Urinary bladder (tissue), 3 donors: ENCODE measurements at regions not wholly inside any gene's neighbourhood (a gene's known extent, or its start where the extent isn't known, plus 50 kb on each side); places are given as distances from the start of the nearest gene placed in this dataset.

Source experiments
- DNase-seq: peaks from one replicate; pipeline ENCODE4 v3.0.0-alpha.2; 2015; ENCODE audit errors: extremely low spot score
- H3K27ac ChIP-seq: one replicate; pipeline ENCODE4 v1.5.1; 2013; ENCODE audit warnings: low read depth, mild to moderate bottlenecking, moderate library complexity
- H3K36me3 ChIP-seq: one replicate; pipeline ENCODE4 v1.6.1; 2013; ENCODE audit warnings: mild to moderate bottlenecking, moderate library complexity; ENCODE audit not compliant: insufficient read depth
- H3K4me1 ChIP-seq: one replicate; pipeline ENCODE4 v1.6.1; 2013; ENCODE audit warnings: mild to moderate bottlenecking, moderate library complexity; ENCODE audit not compliant: insufficient read depth
- H3K4me3 ChIP-seq: one replicate; pipeline ENCODE4 v1.5.1; 2013; ENCODE audit warnings: low read depth, low read length
- WGBS: extraction: QIAGEN DNeasy Blood & Tissue Kit; methylation state at CpG from one replicate; pipeline ENCODE4 v1.1.7; 2013; 5-methylcytosine and 5-hydroxymethylcytosine counted together
- donor health status: healthy with polysubstance abuse.
- donor health status: healthy.

DNA sequence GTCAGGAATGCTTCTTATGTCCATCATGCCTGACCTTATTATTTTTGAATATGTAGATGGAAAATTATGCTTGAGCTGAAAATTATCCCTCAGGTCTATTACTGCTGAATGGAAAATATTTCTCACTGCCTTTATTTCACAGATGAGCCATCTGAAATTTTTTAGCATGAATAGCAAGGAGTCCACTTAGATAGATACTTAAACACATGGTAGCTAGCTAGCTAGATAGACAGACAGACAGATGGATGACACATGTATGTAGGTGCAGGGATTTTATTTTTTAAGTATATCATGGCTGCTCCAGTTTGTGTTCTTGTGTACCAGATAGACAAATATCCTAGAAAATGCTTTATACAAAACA, 645.0 kb downstream of the MMUT start:
- H3K36me3 ChIP-seq = no peaks in the 10 kb centered on the region
- H3K27ac ChIP-seq = no peak overlapping the region
- H3K4me1 ChIP-seq = no peaks in the 10 kb centered on the region
- H3K4me3 ChIP-seq = no peak overlapping the region
- DNase-seq = no peak

DNA sequence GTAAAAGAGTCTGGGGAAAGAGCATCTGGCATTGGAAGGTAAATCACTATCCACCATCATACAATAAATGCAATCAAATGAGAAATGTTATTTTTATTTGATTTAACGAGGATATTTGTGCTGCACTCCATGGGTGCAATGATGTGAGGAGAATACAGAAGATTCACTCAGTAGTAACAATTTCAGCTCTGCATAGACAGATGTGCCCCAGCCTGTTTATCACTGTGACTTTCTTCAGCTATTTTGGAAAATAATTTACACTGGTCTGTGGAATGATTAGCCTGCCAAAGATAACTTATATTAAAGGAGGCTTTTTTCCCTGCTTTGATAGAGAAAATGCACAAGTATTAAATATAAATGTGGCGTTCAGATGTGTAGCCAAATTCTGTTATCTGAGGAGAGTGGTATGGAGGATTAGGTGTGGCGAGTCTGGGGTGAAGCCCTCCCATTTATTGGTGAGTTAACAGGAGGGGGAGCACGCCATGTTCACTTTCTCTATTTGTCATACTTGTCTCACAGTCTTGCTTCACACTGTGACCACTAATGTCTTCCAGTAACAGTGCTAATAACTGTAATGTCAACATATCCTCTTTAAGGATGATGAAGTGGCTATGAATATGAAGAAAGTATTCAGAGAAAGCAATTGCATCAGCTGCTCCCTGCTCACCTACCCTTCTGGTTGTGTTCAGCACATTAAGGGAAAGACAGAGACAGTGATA, 645.6 kb downstream of the MMUT start:
- H3K4me1 ChIP-seq = no peaks in the 10 kb centered on the region
- H3K4me3 ChIP-seq = no peak overlapping the region
- H3K36me3 ChIP-seq = no peaks in the 10 kb centered on the region
- no peak for DNase-seq
- WGBS = 50% methylated on average over 4 of the region's 4 CpGs
- H3K27ac ChIP-seq = no peak overlapping the region

DNA sequence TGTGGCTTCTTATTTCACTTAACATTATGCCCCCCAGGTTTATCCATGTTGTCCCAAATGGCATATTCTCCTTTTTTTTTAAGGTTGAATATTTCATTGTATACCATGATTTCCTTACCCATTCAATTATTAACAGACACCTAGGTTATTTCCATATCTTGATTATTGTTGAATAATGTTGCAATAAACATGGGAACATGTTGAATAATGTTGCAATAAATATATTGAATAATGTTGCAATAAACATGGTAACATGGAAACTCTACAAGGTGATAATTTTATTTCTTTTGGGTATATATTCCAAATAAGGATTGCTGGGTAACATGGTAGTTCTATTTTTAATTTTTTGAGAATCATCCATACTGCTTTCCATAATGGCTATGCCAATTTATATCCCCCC, 648.1 kb downstream of the MMUT start:
- Histone ChIP-seq H3K4me3 (no peak overlapping the region), H3K27ac (no peak overlapping the region), H3K36me3 (no peaks in the 10 kb centered on the region), H3K4me1 (no peaks in the 10 kb centered on the region)
- no peak for DNase-seq

DNA sequence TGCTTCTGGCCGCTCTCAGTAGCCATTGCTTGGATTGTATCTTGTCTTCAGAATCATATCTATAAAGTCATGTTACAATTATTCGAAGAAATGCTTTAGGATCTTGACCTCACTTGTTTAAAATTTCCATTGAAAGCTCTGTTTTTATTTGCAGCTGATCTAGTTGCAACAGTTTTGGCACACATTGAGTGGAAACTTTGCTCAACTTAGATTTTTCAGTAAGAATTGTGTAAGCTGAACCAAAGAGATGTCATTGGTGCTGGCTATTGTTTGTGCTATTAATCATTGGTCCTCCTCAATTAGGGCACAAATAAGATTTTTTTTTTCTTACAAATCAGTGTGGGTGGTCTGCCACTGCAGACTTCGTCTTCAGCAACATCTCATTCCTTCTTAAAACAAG, 649.2 kb downstream of the MMUT start:
- WGBS = 49% methylated on average over 3 of the region's 3 CpGs
- DNase-seq = no peak
- H3K27ac ChIP-seq = no peak overlapping the region
- no peaks in the 10 kb centered on the region for H3K36me3 ChIP-seq
- no peak overlapping the region for H3K4me3 ChIP-seq
- no peaks in the 10 kb centered on the region for H3K4me1 ChIP-seq

DNA sequence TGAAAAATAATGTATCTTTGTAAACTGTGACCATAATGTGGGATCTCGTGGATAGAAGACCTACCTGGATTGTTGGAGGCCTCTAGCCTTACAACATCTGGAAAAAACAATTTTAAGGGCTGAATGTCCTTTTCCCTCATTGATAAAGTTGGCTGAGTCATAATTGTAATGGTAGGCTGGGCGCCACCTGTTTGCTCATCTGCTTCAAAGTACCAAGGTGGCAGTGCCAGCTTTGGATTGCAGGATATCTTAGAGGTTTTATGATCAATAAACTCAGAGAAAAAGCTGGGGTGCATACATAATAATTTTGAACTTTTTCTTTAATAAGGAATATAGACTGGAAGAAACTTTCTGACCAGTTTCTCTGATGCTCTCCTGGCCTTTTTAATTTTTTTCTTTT, 653.4 kb downstream of the MMUT start:
- H3K27ac ChIP-seq = no peak overlapping the region
- DNase-seq = no peak
- 88% methylated on average over 2 of the region's 2 CpGs for WGBS
- no peak overlapping the region for H3K4me3 ChIP-seq
- no peaks in the 10 kb centered on the region for H3K4me1 ChIP-seq
- H3K36me3 ChIP-seq = no peaks in the 10 kb centered on the region

DNA sequence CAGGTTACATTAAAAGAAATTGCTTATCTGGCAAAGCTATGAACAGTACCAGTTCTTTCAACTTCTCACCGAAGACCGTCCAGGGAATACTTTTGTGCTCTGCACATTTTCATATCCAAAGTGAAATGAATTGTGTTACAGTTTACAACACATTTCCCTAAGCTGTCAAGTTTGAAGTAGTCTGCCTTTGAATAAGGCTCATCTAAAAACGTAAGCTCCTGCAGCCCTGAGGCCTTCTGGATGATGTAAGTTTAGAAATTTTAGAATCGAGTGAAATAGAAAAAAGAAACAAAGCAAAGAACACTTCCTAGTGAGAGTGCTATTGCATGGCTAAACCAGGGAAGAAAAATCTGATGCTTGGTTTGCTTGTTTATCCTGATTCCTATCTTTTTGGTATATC, 653.8 kb downstream of the MMUT start:
- Histone ChIP-seq H3K36me3 (no peaks in the 10 kb centered on the region), H3K4me1 (no peaks in the 10 kb centered on the region), H3K27ac (no peak overlapping the region), H3K4me3 (no peak overlapping the region)
- no peak for DNase-seq
- WGBS = 47% methylated on average over 4 of the region's 4 CpGs

DNA sequence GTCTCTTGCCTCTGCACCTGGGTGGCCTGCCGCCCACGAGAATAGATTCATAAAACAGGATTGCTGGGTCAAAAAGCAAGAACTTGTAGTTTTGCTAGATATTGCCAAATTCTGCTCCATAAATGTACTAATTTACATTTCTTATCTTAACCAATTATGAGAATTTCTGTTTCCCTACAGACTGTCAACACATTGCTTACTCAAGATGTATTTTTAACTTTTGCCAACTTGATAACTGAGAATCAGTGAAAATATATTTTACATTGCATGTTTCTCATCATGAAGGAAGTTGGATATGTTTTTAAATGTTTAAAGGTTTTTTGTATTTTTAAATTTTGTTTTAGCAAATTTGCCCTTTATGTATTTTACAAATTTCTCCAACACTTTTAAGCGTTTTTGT, 664.8 kb downstream of the MMUT start:
- 73% methylated on average over 3 of the region's 3 CpGs for WGBS

DNA sequence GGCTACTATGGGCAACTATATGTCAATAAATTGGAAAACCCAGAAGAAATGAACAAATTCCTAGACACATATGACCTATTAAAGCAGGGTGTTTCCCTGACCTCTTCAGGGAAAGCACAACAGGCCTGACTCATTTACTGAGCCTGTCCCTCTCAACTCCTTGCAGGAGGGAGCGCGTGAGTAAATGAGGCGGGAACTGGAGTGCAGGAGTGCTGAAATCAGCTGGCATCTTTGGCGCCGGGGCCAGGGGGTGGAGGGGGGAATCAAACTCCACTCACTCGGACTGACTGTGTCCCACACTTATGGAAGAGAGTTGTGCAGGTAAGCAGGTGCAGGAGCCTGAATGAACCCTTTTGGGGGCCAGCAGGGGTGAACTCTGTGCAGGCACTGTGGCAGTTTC, 671.2 kb upstream of the PTCHD4 start:
- WGBS = 56% methylated on average over 6 of the region's 6 CpGs

More for the DNA sequence above, 664.8 kb downstream of the MMUT start:
- no peaks in the 10 kb centered on the region for H3K4me1 ChIP-seq
- H3K36me3 ChIP-seq = no peaks in the 10 kb centered on the region
- H3K27ac ChIP-seq = no peak overlapping the region
- no peak for DNase-seq
- no peak overlapping the region for H3K4me3 ChIP-seq

DNA sequence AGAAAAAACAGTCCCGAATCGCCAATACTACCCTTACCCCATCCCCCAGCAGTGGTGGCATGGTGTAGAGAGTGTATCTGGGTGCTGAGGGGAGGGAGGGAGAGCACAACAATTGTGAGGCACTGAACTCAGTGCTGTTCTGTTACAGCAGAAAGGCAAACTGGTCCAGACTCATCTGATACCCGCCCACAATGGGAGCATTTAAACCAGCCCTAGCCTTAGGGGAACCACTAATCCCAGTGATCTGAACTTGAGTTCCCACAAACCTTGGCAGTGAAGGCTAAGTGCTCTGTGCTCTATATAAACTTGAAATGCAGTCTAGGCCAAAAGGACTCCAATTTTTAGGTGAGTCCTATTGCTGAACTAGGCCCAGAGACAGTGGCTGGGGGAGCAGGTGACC, 666.4 kb upstream of the PTCHD4 start:
- Histone ChIP-seq H3K36me3 (no peaks in the 10 kb centered on the region), H3K4me1 (no peaks in the 10 kb centered on the region), H3K27ac (no peak overlapping the region), H3K4me3 (no peak overlapping the region)
- 89% methylated on average over 3 of the region's 3 CpGs for WGBS
- DNase-seq = no peak

More for the DNA sequence above, 671.2 kb upstream of the PTCHD4 start:
- H3K4me3 ChIP-seq = no peak overlapping the region
- no peak for DNase-seq
- no peaks in the 10 kb centered on the region for H3K4me1 ChIP-seq
- H3K27ac ChIP-seq = no peak overlapping the region
- H3K36me3 ChIP-seq = no peaks in the 10 kb centered on the region

DNA sequence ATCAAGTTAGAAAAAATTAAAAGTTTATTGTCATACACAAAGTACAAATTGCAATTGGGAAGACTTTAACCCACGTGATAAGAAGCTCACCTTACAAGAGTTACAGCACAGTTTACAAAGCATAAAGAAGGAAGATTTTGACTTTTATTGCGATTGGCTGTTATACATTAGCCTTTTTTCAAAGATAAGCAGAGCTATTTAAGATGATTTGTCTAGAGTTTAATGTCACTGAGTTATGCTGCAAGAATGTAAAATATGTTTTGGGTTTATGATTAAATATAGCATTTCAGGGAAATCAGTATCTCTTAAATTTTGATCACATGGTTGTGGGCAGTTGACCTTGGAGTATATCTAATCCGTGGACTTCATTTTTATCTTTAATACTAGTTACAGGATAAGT, 664.2 kb upstream of the PTCHD4 start:
- 27% methylated on average over 3 of the region's 3 CpGs for WGBS
- H3K27ac ChIP-seq = no peak overlapping the region
- no peak overlapping the region for H3K4me3 ChIP-seq
- DNase-seq = no peak
- no peaks in the 10 kb centered on the region for H3K36me3 ChIP-seq
- no peaks in the 10 kb centered on the region for H3K4me1 ChIP-seq

DNA sequence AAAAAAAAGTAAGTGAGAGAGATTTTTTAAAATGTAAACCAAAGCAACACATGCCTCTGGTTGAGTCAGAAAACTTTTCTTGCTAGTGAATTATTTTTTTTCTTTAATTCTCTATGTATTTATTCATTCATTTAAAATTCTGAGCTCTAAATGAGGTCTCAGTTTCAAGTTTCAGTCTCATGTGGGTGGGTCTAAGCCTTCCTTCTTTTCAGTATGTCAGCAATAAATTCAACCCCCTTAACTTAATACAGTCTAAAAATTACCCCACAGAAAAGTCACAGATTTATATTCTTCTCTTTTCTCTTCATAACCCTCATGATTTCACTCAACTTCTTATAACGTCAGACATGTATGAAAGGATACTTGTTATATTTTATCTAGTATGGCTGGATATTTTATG, 663.3 kb upstream of the PTCHD4 start:
- H3K27ac ChIP-seq = no peak overlapping the region
- no peak for DNase-seq
- H3K4me3 ChIP-seq = no peak overlapping the region
- 60% methylated on average over 1 of the region's 1 CpG for WGBS
- no peaks in the 10 kb centered on the region for H3K4me1 ChIP-seq
- H3K36me3 ChIP-seq = no peaks in the 10 kb centered on the region

DNA sequence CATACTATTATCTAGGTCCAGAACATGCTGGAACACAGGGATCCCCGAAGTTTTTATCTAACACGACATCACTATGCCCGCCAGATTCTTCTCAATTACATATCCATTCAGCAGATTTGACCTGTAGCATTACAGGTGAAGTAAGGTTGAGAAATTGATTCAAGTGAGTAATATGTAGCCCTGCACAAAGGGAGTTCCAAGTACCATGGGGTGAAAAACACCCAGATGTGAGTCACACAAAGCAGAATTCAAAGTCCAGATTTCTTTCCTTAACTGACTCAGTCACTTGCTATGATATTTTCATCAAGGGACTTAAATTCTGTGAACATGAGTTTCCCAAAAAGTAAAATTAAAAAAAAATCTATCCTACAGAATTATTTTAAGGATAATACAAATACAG, 655.4 kb upstream of the PTCHD4 start:
- Histone ChIP-seq H3K4me1 (no peaks in the 10 kb centered on the region), H3K27ac (no peak overlapping the region), H3K36me3 (no peaks in the 10 kb centered on the region), H3K4me3 (no peak overlapping the region)
- WGBS = 88% methylated on average over 3 of the region's 3 CpGs
- no peak for DNase-seq

DNA sequence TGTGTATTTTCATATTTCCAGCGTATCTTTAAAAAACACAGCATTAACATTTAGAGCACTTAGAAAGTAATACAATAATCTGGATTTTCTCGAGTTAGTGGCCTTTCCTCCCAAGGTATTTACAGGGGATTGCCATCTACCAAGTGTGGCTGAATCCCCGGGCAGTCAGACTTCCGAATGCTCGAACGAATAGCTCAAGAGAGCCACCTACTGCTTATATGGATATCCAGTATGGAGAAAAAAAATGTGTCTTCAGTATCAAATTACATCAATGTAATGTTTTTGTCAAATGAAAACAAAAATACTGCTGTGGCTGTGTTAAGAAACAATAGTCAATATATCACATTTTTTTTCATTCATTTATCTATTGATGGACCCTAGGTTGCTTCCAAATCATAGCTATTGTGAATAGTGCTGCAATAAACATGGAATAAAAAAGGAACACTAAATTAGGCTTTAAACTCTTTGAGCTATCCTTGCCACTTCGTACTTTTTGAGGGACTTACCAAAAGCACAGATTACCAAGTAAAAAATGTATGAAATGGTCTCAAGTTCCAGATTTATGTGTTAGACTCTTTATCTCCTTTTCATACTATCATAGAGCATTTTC, 654.5 kb upstream of the PTCHD4 start:
- WGBS = 9% methylated on average over 7 of the region's 7 CpGs
- no peak overlapping the region for H3K27ac ChIP-seq
- no peaks in the 10 kb centered on the region for H3K36me3 ChIP-seq
- no peak overlapping the region for H3K4me3 ChIP-seq
- H3K4me1 ChIP-seq = no peaks in the 10 kb centered on the region
- peak; percentile 29 for DNase-seq

DNA sequence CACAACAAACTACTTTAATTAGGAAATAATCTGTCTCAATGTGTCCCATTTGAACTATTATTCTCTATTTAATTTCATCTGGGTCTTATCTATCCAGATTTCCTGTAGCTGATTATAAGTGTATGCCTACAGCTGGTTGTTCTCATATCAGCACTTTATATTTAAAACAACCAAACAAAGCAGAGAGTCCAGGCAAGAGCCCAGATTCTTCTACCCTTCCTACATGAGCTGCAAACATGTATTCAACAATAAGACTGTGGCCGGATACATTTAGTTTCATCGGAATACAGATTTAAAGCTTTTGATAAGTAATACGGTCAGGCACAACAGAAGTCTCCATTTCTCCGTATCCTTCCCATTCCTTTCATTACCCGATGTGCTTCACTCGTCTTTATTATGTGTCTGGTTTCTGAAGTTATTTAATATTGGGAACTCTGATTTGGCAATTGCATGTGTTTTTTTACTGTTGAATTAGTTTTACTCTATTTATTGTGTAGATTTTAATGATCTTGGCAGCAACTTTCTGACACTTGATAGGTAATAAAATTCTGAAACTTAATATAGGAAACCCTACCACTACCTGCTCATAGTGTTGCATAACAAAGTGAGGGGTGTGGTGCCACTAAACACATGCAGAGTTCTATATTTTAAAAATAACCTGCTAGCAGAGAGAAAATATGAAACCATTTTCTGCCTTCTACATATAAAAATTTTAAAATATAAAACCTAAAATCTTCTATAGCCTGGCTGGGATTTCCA, 653.5 kb upstream of the PTCHD4 start:
- peak; percentile 10 for DNase-seq
- H3K4me1 ChIP-seq = no peaks in the 10 kb centered on the region
- no peak overlapping the region for H3K4me3 ChIP-seq
- no peak overlapping the region for H3K27ac ChIP-seq
- H3K36me3 ChIP-seq = no peaks in the 10 kb centered on the region
- WGBS = 29% methylated on average over 6 of the region's 6 CpGs
